ENCODE measurements at regions not wholly inside any gene's neighbourhood (a gene's known extent, or its start where the extent isn't known, plus 50 kb on each side); places are given as distances from the start of the nearest gene placed in this dataset.
"Not testable (repeated sequence)": the region's sequence is repeated elsewhere in the genome, so short reads cannot be mapped to it uniquely, and the experiment has no call there.

GRCh38 chr18:67134911-67135310 lies 381.6 kb downstream of the DSEL start:
- Histone ChIP-seq H3K27ac (no peak overlapping the region), H3K4me1 (ENCODE audit: insufficient read depth) (no peaks in the 10 kb centered on the region), H3K4me3 (no peak overlapping the region), H3K36me3 (replicated peaks; ENCODE audit: insufficient read depth, low read depth) (no peaks in the 10 kb centered on the region), H3K27me3 (no peaks in the 10 kb centered on the region), H3K9me2 (replicated peaks; ENCODE audit: insufficient read depth) (no peaks in the 10 kb centered on the region), H2AFZ (no peak overlapping the region), H3K79me2 (no peaks in the 10 kb centered on the region), H3K4me2 (no peak overlapping the region), H3K9me3 (ENCODE audit: low read depth) (no peaks in the 10 kb centered on the region), H4K20me1 (ENCODE audit: insufficient read depth, poor library complexity, severe bottlenecking) (no peaks in the 10 kb centered on the region)
- 94% methylated on average over 4 of the region's 4 CpGs for WGBS (ENCODE audit: low lambda C conversion rate, missing lambda C conversion rate)
- TF ChIP-seq CTCF (IDR thresholded peaks at IDR 0.05; ENCODE audit: poor library complexity) (no peak), EZH2 (IDR thresholded peaks at IDR 0.05; ENCODE audit: borderline replicate concordance) (no peak), EZH2phosphoT487 (IDR thresholded peaks at IDR 0.05; ENCODE audit: low read depth, severe bottlenecking, unreplicated experiment) (no peak)
- no peak for DNase-seq (ENCODE audit: low spot score)

GRCh38 chr18:67133669-67134068 lies 382.9 kb downstream of the DSEL start:
- H4K20me1 ChIP-seq (ENCODE audit: insufficient read depth, poor library complexity, severe bottlenecking), result no peaks in the 10 kb centered on the region
- no peak overlapping the region for H3K4me3 ChIP-seq
- no peak overlapping the region for H3K4me2 ChIP-seq
- no peaks in the 10 kb centered on the region for H3K4me1 ChIP-seq (ENCODE audit: insufficient read depth)
- WGBS (ENCODE audit: low lambda C conversion rate, missing lambda C conversion rate), result 51% methylated on average over 3 of the region's 3 CpGs
- no peaks in the 10 kb centered on the region for H3K36me3 ChIP-seq (replicated peaks; ENCODE audit: insufficient read depth, low read depth)
- H2AFZ ChIP-seq, result no peak overlapping the region
- H3K9me3 ChIP-seq (ENCODE audit: low read depth), result no peaks in the 10 kb centered on the region
- H3K27ac ChIP-seq, result no peak overlapping the region
- no peak for DNase-seq (ENCODE audit: low spot score)
- no peaks in the 10 kb centered on the region for H3K27me3 ChIP-seq
- no peaks in the 10 kb centered on the region for H3K79me2 ChIP-seq
- TF ChIP-seq CTCF (IDR thresholded peaks at IDR 0.05; ENCODE audit: poor library complexity) (no peak), EZH2 (IDR thresholded peaks at IDR 0.05; ENCODE audit: borderline replicate concordance) (no peak), EZH2phosphoT487 (IDR thresholded peaks at IDR 0.05; ENCODE audit: low read depth, severe bottlenecking, unreplicated experiment) (no peak)
- no peaks in the 10 kb centered on the region for H3K9me2 ChIP-seq (replicated peaks; ENCODE audit: insufficient read depth)

- Histone ChIP-seq H3K4me1 (ENCODE audit: insufficient read depth) (no peaks in the 10 kb centered on the region), H3K27me3 (no peaks in the 10 kb centered on the region), H3K79me2 (no peaks in the 10 kb centered on the region), H3K9me3 (ENCODE audit: low read depth) (no peaks in the 10 kb centered on the region), H3K4me2 (no peak overlapping the region), H3K36me3 (replicated peaks; ENCODE audit: insufficient read depth, low read depth) (no peaks in the 10 kb centered on the region), H3K27ac (no peak overlapping the region), H3K4me3 (no peak overlapping the region), H4K20me1 (ENCODE audit: insufficient read depth, poor library complexity, severe bottlenecking) (no peaks in the 10 kb centered on the region), H3K9me2 (replicated peaks; ENCODE audit: insufficient read depth) (no peaks in the 10 kb centered on the region), H2AFZ (no peak overlapping the region)
- WGBS (ENCODE audit: low lambda C conversion rate, missing lambda C conversion rate), result 57% methylated on average over 2 of the region's 2 CpGs
- no peak for TF ChIP-seq EZH2 (IDR thresholded peaks at IDR 0.05; ENCODE audit: borderline replicate concordance)
- DNase-seq (ENCODE audit: low spot score), result no peak
Measured at GRCh38 chr18:67132919-67133318, 383.6 kb downstream of the DSEL start.

GRCh38 chr18:67131498-67131897 lies 385.0 kb downstream of the DSEL start:
- Histone ChIP-seq H3K79me2 (no peaks in the 10 kb centered on the region), H3K27ac (no peak overlapping the region), H3K4me3 (no peak overlapping the region), H3K4me2 (no peak overlapping the region), H3K9me2 (replicated peaks; ENCODE audit: insufficient read depth) (no peaks in the 10 kb centered on the region), H4K20me1 (ENCODE audit: insufficient read depth, poor library complexity, severe bottlenecking) (no peaks in the 10 kb centered on the region), H3K27me3 (no peaks in the 10 kb centered on the region), H3K4me1 (ENCODE audit: insufficient read depth) (no peaks in the 10 kb centered on the region), H3K9me3 (ENCODE audit: low read depth) (no peaks in the 10 kb centered on the region), H3K36me3 (replicated peaks; ENCODE audit: insufficient read depth, low read depth) (no peaks in the 10 kb centered on the region), H2AFZ (no peak overlapping the region)
- TF ChIP-seq EZH2phosphoT487 (IDR thresholded peaks at IDR 0.05; ENCODE audit: low read depth, severe bottlenecking, unreplicated experiment) (no peak), CTCF (IDR thresholded peaks at IDR 0.05; ENCODE audit: poor library complexity) (no peak)
- WGBS (ENCODE audit: low lambda C conversion rate, missing lambda C conversion rate), result 86% methylated on average over 1 of the region's 1 CpG
- no peak for DNase-seq (ENCODE audit: low spot score)

DNA sequence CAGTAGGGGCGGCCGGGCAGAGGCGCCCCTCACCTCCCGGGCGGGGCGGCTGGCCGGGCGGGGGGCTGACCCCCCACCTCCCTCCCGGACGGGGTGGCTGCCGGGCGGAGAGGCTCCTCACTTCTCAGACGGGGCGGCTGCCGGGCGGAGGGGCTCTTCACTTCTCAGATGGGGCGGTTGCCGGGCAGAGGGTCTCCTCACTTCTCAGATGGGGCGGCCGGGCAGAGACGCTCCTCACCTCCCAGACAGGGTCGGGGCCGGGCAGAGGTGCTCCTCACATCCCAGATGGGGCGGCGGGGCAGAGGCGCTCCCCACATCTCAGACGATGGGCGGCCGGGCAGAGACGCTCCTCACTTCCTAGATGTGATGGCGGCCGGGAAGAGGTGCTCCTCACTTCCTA lies 389.8 kb downstream of the DSEL start:
- H3K9me2 ChIP-seq (replicated peaks; ENCODE audit: insufficient read depth); H4K20me1 ChIP-seq (ENCODE audit: insufficient read depth, poor library complexity, severe bottlenecking); H3K4me3 ChIP-seq; DNase-seq (ENCODE audit: low spot score); H3K27me3 ChIP-seq; H3K36me3 ChIP-seq (replicated peaks; ENCODE audit: insufficient read depth, low read depth); H3K9me3 ChIP-seq (ENCODE audit: low read depth); H3K4me2 ChIP-seq; H3K79me2 ChIP-seq; H3K4me1 ChIP-seq (ENCODE audit: insufficient read depth); H2AFZ ChIP-seq; H3K27ac ChIP-seq: not testable (repeated sequence)
- no CpG with 5 or more reads among the region's 32 CpGs for WGBS (ENCODE audit: low lambda C conversion rate, missing lambda C conversion rate)

Measured in hepatocyte (in vitro differentiated cells).